ENCODE measurements at regions not wholly inside any gene's neighbourhood (a gene's known extent, or its start where the extent isn't known, plus 50 kb on each side); places are given as distances from the start of the nearest gene placed in this dataset.
"Not testable (repeated sequence)": the region's sequence is repeated elsewhere in the genome, so short reads cannot be mapped to it uniquely, and the experiment has no call there.

GRCh38 chr5:174528821-174529544 is 195.4 kb upstream of the MSX2 start:
- DNase-seq: no peak

- DNase-seq: no peak
These were observed 194.3 kb upstream of the MSX2 start for GRCh38 chr5:174529925-174530681.

GRCh38 chr5:174531782-174532191 is 192.6 kb upstream of the MSX2 start:
- DNase-seq: peak; percentile 84

GRCh38 chr5:174532455-174533453 is 191.6 kb upstream of the MSX2 start:
- peak; percentile 89 for DNase-seq

- DNase-seq: no peak
These were observed 190.6 kb upstream of the MSX2 start for GRCh38 chr5:174533751-174534241.

GRCh38 chr5:174535669-174536068 is 188.7 kb upstream of the MSX2 start:
- no peak for DNase-seq

- not testable (repeated sequence) for DNase-seq
These were observed 184.6 kb upstream of the MSX2 start for GRCh38 chr5:174539823-174540222.

- no peak for DNase-seq
These were observed 182.3 kb upstream of the MSX2 start for GRCh38 chr5:174542037-174542436.

- DNase-seq: no peak
These were observed 181.9 kb upstream of the MSX2 start for GRCh38 chr5:174542471-174542870.

- no peak for DNase-seq
These were observed 178.5 kb upstream of the MSX2 start for GRCh38 chr5:174545926-174546325.

GRCh38 chr5:174547814-174548213 is 176.6 kb upstream of the MSX2 start:
- no peak for DNase-seq

GRCh38 chr5:174549254-174549653 is 175.1 kb upstream of the MSX2 start:
- DNase-seq: peak; percentile 34

GRCh38 chr5:174550026-174550425 is 174.4 kb upstream of the MSX2 start:
- DNase-seq: no peak

- DNase-seq: no peak
These were observed 172.0 kb upstream of the MSX2 start for GRCh38 chr5:174552428-174552827.

GRCh38 chr5:174553556-174553955 is 170.8 kb upstream of the MSX2 start:
- no peak for DNase-seq

GRCh38 chr5:174555726-174556125 is 168.7 kb upstream of the MSX2 start:
- no peak for DNase-seq

GRCh38 chr5:174556756-174557155 is 167.6 kb upstream of the MSX2 start:
- DNase-seq: no peak

- DNase-seq: no peak
These were observed 166.2 kb upstream of the MSX2 start for GRCh38 chr5:174558190-174558589.

GRCh38 chr5:174559141-174559540 is 165.2 kb upstream of the MSX2 start:
- no peak for DNase-seq

GRCh38 chr5:174559566-174560090 is 164.8 kb upstream of the MSX2 start:
- no peak for DNase-seq

GRCh38 chr5:174560861-174561260 is 163.5 kb upstream of the MSX2 start:
- DNase-seq: no peak

GRCh38 chr5:174563040-174563439 is 161.3 kb upstream of the MSX2 start:
- not testable (repeated sequence) for DNase-seq

GRCh38 chr5:174563899-174564298 is 160.5 kb upstream of the MSX2 start:
- no peak for DNase-seq
